NK-92 treated with Interleukin-12 subunit alpha and Interleukin-12 subunit beta, amount 100 ng/mL, for 24 hours (cell line): ENCODE measurements at regions not wholly inside any gene's neighbourhood (a gene's known extent, or its start where the extent isn't known, plus 50 kb on each side); places are given as distances from the start of the nearest gene placed in this dataset.

Experiments used
- DNase-seq: peaks from one replicate; lab custom pipeline; 2025; lab: John Stamatoyannopoulos, UW

GRCh38 chr1:4371849-4372248 lies 282.6 kb upstream of the AJAP1 start:
- DNase-seq, result no peak

GRCh38 chr1:4375812-4376211 lies 278.6 kb upstream of the AJAP1 start:
- DNase-seq, result no peak

GRCh38 chr1:4379451-4380175 lies 274.8 kb upstream of the AJAP1 start:
- no peak for DNase-seq

GRCh38 chr1:4380564-4381168 lies 273.7 kb upstream of the AJAP1 start:
- no peak for DNase-seq

GRCh38 chr1:4393191-4393590 lies 261.2 kb upstream of the AJAP1 start:
- DNase-seq, result no peak

GRCh38 chr1:4394366-4394765 lies 260.0 kb upstream of the AJAP1 start:
- DNase-seq, result no peak

GRCh38 chr1:4395158-4395557 lies 259.3 kb upstream of the AJAP1 start:
- no peak for DNase-seq

GRCh38 chr1:4395676-4396075 lies 258.7 kb upstream of the AJAP1 start:
- no peak for DNase-seq

- no peak for DNase-seq
Measured at GRCh38 chr1:4396551-4396950, 257.9 kb upstream of the AJAP1 start.

- no peak for DNase-seq
Measured at GRCh38 chr1:4397196-4397595, 257.2 kb upstream of the AJAP1 start.

GRCh38 chr1:4402032-4402431 lies 252.4 kb upstream of the AJAP1 start:
- no peak for DNase-seq

GRCh38 chr1:4404854-4405590 lies 249.4 kb upstream of the AJAP1 start:
- DNase-seq, result no peak

- no peak for DNase-seq
Measured at GRCh38 chr1:4407851-4408250, 246.6 kb upstream of the AJAP1 start.

GRCh38 chr1:4408380-4408779 lies 246.0 kb upstream of the AJAP1 start:
- no peak for DNase-seq

- DNase-seq, result no peak
Measured at GRCh38 chr1:4411862-4412261, 242.5 kb upstream of the AJAP1 start.

GRCh38 chr1:4415476-4415875 lies 238.9 kb upstream of the AJAP1 start:
- no peak for DNase-seq

- no peak for DNase-seq
Measured at GRCh38 chr1:4416189-4416588, 238.2 kb upstream of the AJAP1 start.

GRCh38 chr1:4418021-4418420 lies 236.4 kb upstream of the AJAP1 start:
- DNase-seq, result no peak

GRCh38 chr1:4421986-4422385 lies 232.4 kb upstream of the AJAP1 start:
- no peak for DNase-seq

- no peak for DNase-seq
Measured at GRCh38 chr1:4422504-4423289, 231.7 kb upstream of the AJAP1 start.

GRCh38 chr1:4424254-4424653 lies 230.2 kb upstream of the AJAP1 start:
- no peak for DNase-seq

GRCh38 chr1:4424766-4425165 lies 229.6 kb upstream of the AJAP1 start:
- DNase-seq, result no peak
